ENCODE measurements at regions not wholly inside any gene's neighbourhood (a gene's known extent, or its start where the extent isn't known, plus 50 kb on each side); places are given as distances from the start of the nearest gene placed in this dataset.

DNA sequence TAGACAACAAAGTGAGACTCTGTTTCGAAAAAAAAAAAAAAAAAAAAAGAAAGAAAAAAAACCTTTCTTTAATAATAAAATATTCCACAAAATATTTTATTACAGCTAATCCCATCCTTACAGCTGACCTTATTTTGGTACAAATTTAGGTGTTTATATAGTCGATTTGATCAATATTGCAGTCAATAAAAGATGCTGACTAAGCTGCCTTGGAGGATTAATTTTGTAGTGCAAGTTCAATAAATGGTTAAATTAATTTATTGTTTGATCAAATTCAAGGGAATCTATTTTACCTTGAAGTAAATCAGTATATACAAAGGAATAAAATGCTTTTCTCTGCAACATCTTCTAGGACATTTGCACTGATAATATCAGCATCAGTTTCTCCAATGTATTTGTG is 1764.3 kb downstream of the NCAM2 start:
- FAIRE-seq (no peak), DNase-seq (ENCODE audit: low read depth, low spot score) (no peak), ATAC-seq (no peak)
- Histone ChIP-seq H3K9me3 (replicated peaks; ENCODE audit: control insufficient read depth, insufficient read depth, low read length) (no peaks in the 10 kb centered on the region), H3K27ac (ENCODE audit: control insufficient read depth, insufficient read depth) (no peak overlapping the region), H3K27me3 (replicated peaks in 1 of 2; ENCODE audit: control insufficient read depth in 2 of 2, insufficient read depth in 2 of 2, low read length in 1 of 2) (no peaks in the 10 kb centered on the region), H3K4me3 (no peak overlapping the region), H3K4me1 (ENCODE audit: control insufficient read depth, insufficient read depth, low read length) (no peaks in the 10 kb centered on the region), H3K79me2 (ENCODE audit: control insufficient read depth, insufficient read depth, low read length) (no peaks in the 10 kb centered on the region), H4K20me1 (ENCODE audit: control insufficient read depth, insufficient read depth) (no peaks in the 10 kb centered on the region), H3K9ac (ENCODE audit: control insufficient read depth, insufficient read depth, low read length) (no peak overlapping the region), H2AFZ (ENCODE audit: control insufficient read depth, low read depth, low read length) (no peak overlapping the region), H3K36me3 (ENCODE audit: control insufficient read depth in 2 of 2, insufficient read depth in 2 of 2, low read length in 1 of 2) (no peaks in the 10 kb centered on the region), H3K4me2 (ENCODE audit: control insufficient read depth, insufficient read depth) (no peak overlapping the region)
- intact Hi-C loops (cut with micrococcal nuclease; ENCODE audit: unreplicated experiment), result no loop called here
- ChIA-PET SMC1A (ENCODE audit: uncharacterized antibody, unreplicated experiment) (interaction anchor here (0.7 kb wide), 1 partner anchor 1762 kb away, joined by 3 read pairs; no protein-coding TSS in a partner anchor), POLR2A (no interaction called here), CTCF (no interaction called here), RAD21 (ENCODE audit: unreplicated experiment) (no interaction called here)
- in situ Hi-C loops (cut with MboI), result no loop called here
- BruUV-seq (replicated peaks), result no TSS peak
- TF ChIP-seq FOXM1 (IDR thresholded peaks at IDR 0.05; ENCODE audit: low read depth, low read length) (no peak), BCL11A (IDR thresholded peaks at IDR 0.05; ENCODE audit: low read depth, low read length) (no peak), BACH1 (IDR thresholded peaks at IDR 0.05; ENCODE audit: borderline replicate concordance) (no peak), TCF3 (IDR thresholded peaks at IDR 0.05; ENCODE audit: borderline replicate concordance, insufficient read depth, low read depth, low read length) (no peak), PAX5 (IDR thresholded peaks at IDR 0.05; ENCODE audit: borderline replicate concordance, low read depth, low read length) (no peak), RB1 (IDR thresholded peaks at IDR 0.05; ENCODE audit: borderline replicate concordance) (no peak), NR2C1 (IDR thresholded peaks at IDR 0.05) (no peak), IRF4 (IDR thresholded peaks at IDR 0.05; ENCODE audit: low read depth, low read length) (no peak), YY1 (IDR thresholded peaks at IDR 0.05; ENCODE audit: low read depth, low read length) (no peak), EP300 (IDR thresholded peaks at IDR 0.05; ENCODE audit: borderline replicate concordance in 1 of 2, control insufficient read depth in 1 of 2, low read depth in 2 of 2, low read length in 2 of 2) (no peak), POLR2A (IDR thresholded peaks at IDR 0.05; ENCODE audit: low read depth, low read length) (no peak), MTA2 (IDR thresholded peaks at IDR 0.05; ENCODE audit: low read depth) (no peak)
- TF ChIP-seq, protein P1, sequence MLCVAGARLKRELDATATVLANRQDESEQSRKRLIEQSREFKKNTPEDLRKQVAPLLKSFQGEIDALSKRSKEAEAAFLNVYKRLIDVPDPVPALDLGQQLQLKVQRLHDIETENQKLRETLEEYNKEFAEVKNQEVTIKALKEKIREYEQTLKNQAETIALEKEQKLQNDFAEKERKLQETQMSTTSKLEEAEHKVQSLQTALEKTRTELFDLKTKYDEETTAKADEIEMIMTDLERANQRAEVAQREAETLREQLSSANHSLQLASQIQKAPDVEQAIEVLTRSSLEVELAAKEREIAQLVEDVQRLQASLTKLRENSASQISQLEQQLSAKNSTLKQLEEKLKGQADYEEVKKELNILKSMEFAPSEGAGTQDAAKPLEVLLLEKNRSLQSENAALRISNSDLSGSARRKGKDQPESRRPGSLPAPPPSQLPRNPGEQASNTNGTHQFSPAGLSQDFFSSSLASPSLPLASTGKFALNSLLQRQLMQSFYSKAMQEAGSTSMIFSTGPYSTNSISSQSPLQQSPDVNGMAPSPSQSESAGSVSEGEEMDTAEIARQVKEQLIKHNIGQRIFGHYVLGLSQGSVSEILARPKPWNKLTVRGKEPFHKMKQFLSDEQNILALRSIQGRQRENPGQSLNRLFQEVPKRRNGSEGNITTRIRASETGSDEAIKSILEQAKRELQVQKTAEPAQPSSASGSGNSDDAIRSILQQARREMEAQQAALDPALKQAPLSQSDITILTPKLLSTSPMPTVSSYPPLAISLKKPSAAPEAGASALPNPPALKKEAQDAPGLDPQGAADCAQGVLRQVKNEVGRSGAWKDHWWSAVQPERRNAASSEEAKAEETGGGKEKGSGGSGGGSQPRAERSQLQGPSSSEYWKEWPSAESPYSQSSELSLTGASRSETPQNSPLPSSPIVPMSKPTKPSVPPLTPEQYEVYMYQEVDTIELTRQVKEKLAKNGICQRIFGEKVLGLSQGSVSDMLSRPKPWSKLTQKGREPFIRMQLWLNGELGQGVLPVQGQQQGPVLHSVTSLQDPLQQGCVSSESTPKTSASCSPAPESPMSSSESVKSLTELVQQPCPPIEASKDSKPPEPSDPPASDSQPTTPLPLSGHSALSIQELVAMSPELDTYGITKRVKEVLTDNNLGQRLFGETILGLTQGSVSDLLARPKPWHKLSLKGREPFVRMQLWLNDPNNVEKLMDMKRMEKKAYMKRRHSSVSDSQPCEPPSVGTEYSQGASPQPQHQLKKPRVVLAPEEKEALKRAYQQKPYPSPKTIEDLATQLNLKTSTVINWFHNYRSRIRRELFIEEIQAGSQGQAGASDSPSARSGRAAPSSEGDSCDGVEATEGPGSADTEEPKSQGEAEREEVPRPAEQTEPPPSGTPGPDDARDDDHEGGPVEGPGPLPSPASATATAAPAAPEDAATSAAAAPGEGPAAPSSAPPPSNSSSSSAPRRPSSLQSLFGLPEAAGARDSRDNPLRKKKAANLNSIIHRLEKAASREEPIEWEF (IDR thresholded peaks at IDR 0.05; ENCODE audit: insufficient replicate concordance, low read depth, low read length), result no peak
- TF ChIP-seq, protein P2, sequence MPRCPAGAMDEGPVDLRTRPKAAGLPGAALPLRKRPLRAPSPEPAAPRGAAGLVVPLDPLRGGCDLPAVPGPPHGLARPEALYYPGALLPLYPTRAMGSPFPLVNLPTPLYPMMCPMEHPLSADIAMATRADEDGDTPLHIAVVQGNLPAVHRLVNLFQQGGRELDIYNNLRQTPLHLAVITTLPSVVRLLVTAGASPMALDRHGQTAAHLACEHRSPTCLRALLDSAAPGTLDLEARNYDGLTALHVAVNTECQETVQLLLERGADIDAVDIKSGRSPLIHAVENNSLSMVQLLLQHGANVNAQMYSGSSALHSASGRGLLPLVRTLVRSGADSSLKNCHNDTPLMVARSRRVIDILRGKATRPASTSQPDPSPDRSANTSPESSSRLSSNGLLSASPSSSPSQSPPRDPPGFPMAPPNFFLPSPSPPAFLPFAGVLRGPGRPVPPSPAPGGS (IDR thresholded peaks at IDR 0.05; ENCODE audit: borderline replicate concordance, insufficient read depth, low read depth, low read length, poor library complexity, severe bottlenecking), result no peak
- whole genome bisulfite sequencing (ENCODE audit: insufficient coverage, insufficient replicate concordance, low lambda C conversion rate, missing lambda C conversion rate), result 0% methylated on average over 1 of the region's 2 CpGs
